ENCODE measurements at regions not wholly inside any gene's neighbourhood (a gene's known extent, or its start where the extent isn't known, plus 50 kb on each side); places are given as distances from the start of the nearest gene placed in this dataset.

GRCh38 chr1:14324248-14324630, 274.2 kb upstream of the KAZN start:
- no peak for ATAC-seq (ENCODE audit: low read depth)
- intact Hi-C loops (cut with micrococcal nuclease): no loop called here
- Histone ChIP-seq H2AFZ (ENCODE audit: insufficient read depth, low read depth, low read length, poor library complexity, severe bottlenecking) (no peak overlapping the region), H3K27me3 (replicated peaks in 1 of 4; ENCODE audit: control extremely low read depth in 1 of 4, control insufficient read depth in 3 of 4, insufficient read depth in 4 of 4, low read length in 3 of 4) (peaks cover 0 to 3% (median 1%) of the 10 kb centered on the region in 4 experiments), H3K79me2 (ENCODE audit: control insufficient read depth, insufficient read depth, low read length) (no peaks in the 10 kb centered on the region), H3K9ac (ENCODE audit: low read length) (no peak overlapping the region), H3K9me3 (ENCODE audit: control extremely low read depth in 1 of 3, control insufficient read depth in 2 of 3, insufficient read depth in 1 of 3, low read length in 2 of 3) (peaks cover 0 to 4% (median 3%) of the 10 kb centered on the region in 3 donors), H3K27ac (ENCODE audit: low read length in 2 of 2) (no peak overlapping the region), H3K4me1 (ENCODE audit: control insufficient read depth in 2 of 2, insufficient read depth in 2 of 2, low read length in 2 of 2) (no peaks in the 10 kb centered on the region), H3K4me3 (ENCODE audit: control extremely low read depth in 1 of 5, extremely low read depth in 1 of 5, insufficient read depth in 1 of 5, low read depth in 2 of 5, low read length in 4 of 5) (no peak overlapping the region), H3K4me2 (replicated peaks; ENCODE audit: low read depth, low read length, poor library complexity, severe bottlenecking) (no peak overlapping the region), H4K20me1 (ENCODE audit: control insufficient read depth, insufficient read depth, low read length, poor library complexity, severe bottlenecking) (no peaks in the 10 kb centered on the region), H3K36me3 (replicated peaks in 1 of 2; ENCODE audit: control extremely low read depth in 1 of 2, control insufficient read depth in 1 of 2, extremely low read depth in 1 of 2, insufficient read depth in 2 of 2, low read length in 1 of 2) (no peaks in the 10 kb centered on the region)
- no peak overlapping the region for H3K4me3 Mint-ChIP-seq
- no peaks in the 10 kb centered on the region for H3K4me1 Mint-ChIP-seq
- no CpG with 5 or more reads among the region's 2 CpGs for WGBS (ENCODE audit: insufficient coverage)
- no peak for DNase-seq
- TF ChIP-seq CTCF (IDR thresholded peaks at IDR 0.05) (no peak), EZH2 (IDR thresholded peaks at IDR 0.05; ENCODE audit: borderline replicate concordance, insufficient read depth, low read depth, low read length, poor library complexity, severe bottlenecking) (no peak)
- ChIA-PET POLR2A (no interaction called here), CTCF (no interaction called here)
- peaks cover 31% of the 10 kb centered on the region for H3K27me3 Mint-ChIP-seq
- H3K27ac Mint-ChIP-seq: no peak overlapping the region
- H3K9me3 Mint-ChIP-seq (ENCODE audit: insufficient read depth): peaks cover 5% of the 10 kb centered on the region

- H3K4me1 Mint-ChIP-seq: no peaks in the 10 kb centered on the region
- Histone ChIP-seq H3K27me3 (replicated peaks in 1 of 4; ENCODE audit: control extremely low read depth in 1 of 4, control insufficient read depth in 3 of 4, insufficient read depth in 4 of 4, low read length in 3 of 4) (no peaks in the 10 kb centered on the region), H3K36me3 (replicated peaks in 1 of 2; ENCODE audit: control extremely low read depth in 1 of 2, control insufficient read depth in 1 of 2, extremely low read depth in 1 of 2, insufficient read depth in 2 of 2, low read length in 1 of 2) (no peaks in the 10 kb centered on the region), H3K27ac (ENCODE audit: low read length in 2 of 2) (no peak overlapping the region), H3K4me2 (replicated peaks; ENCODE audit: low read depth, low read length, poor library complexity, severe bottlenecking) (no peak overlapping the region), H3K4me1 (ENCODE audit: control insufficient read depth in 2 of 2, insufficient read depth in 2 of 2, low read length in 2 of 2) (no peaks in the 10 kb centered on the region), H4K20me1 (ENCODE audit: control insufficient read depth, insufficient read depth, low read length, poor library complexity, severe bottlenecking) (no peaks in the 10 kb centered on the region), H3K9ac (ENCODE audit: low read length) (no peak overlapping the region), H3K79me2 (ENCODE audit: control insufficient read depth, insufficient read depth, low read length) (no peaks in the 10 kb centered on the region), H3K9me3 (ENCODE audit: control extremely low read depth in 1 of 3, control insufficient read depth in 2 of 3, insufficient read depth in 1 of 3, low read length in 2 of 3) (peaks cover 0 to 4% (median 3%) of the 10 kb centered on the region in 3 donors), H2AFZ (ENCODE audit: insufficient read depth, low read depth, low read length, poor library complexity, severe bottlenecking) (no peak overlapping the region), H3K4me3 (ENCODE audit: control extremely low read depth in 1 of 5, extremely low read depth in 1 of 5, insufficient read depth in 1 of 5, low read depth in 2 of 5, low read length in 4 of 5) (no peak overlapping the region)
- ATAC-seq (ENCODE audit: low read depth): no peak
- TF ChIP-seq CTCF (IDR thresholded peaks at IDR 0.05) (no peak), EZH2 (IDR thresholded peaks at IDR 0.05; ENCODE audit: borderline replicate concordance, insufficient read depth, low read depth, low read length, poor library complexity, severe bottlenecking) (no peak)
- peaks cover 23% of the 10 kb centered on the region for H3K27me3 Mint-ChIP-seq
- intact Hi-C loops (cut with micrococcal nuclease): no loop called here
- DNase-seq: no peak
- peaks cover 5% of the 10 kb centered on the region for H3K9me3 Mint-ChIP-seq (ENCODE audit: insufficient read depth)
- no peak overlapping the region for H3K27ac Mint-ChIP-seq
- ChIA-PET POLR2A (no interaction called here), CTCF (no interaction called here)
- WGBS (ENCODE audit: insufficient coverage): no CpG with 5 or more reads among the region's 3 CpGs
- H3K4me3 Mint-ChIP-seq: no peak overlapping the region
These were observed 271.6 kb upstream of the KAZN start for GRCh38 chr1:14326857-14327256.

Measured in B cell (primary cell).